K562 (cell line): ENCODE measurements at regions not wholly inside any gene's neighbourhood (a gene's known extent, or its start where the extent isn't known, plus 50 kb on each side); places are given as distances from the start of the nearest gene placed in this dataset.

Experiments
- ATAC-seq: fragments of 200-7000 bp; cut with Tn5 transposase; 3 replicates; pipeline ENCODE4 v1.9.1; 2020; ENCODE audit warnings: moderate library complexity
- BruUV-seq: library from RNA; stranded (reverse); fragments of 400-500 nt; replicated peaks from 2 replicates; lab custom pipeline; 2021; lab: Mats Ljungman, UMichigan
- CTCF ChIA-PET: fragments of 300-600 bp; formaldehyde crosslinking; extraction: SDS; loops from one replicate; lab custom pipeline; 2021; ENCODE audit warnings: low intra/inter-chr PET ratio; lab: Yijun Ruan, JAX
- POLR2A ChIA-PET: fragments of 300-600, 350-650 bp; sonication (Branson Sonifier 250); formaldehyde crosslinking; extraction: SDS; loops from one replicate; lab custom pipeline; 2021; ENCODE audit warnings: antibody characterized with exemption, inconsistent platforms; lab: Yijun Ruan, JAX
- DNase-seq, 4 experiments: peaks; one replicate each; pipeline versions ENCODE4 v3.0.0 to v3.0.0-alpha.2; 2011 to 2018; ENCODE audit warnings: low spot score in 3 of 4, mixed read lengths in 3 of 4; ENCODE audit errors: extremely low read depth in 1 of 4
- FAIRE-seq: peaks from 2 replicates; lab custom pipeline; 2011; peaks lifted over from hg19 to GRCh38; lab: Jason Lieb, UNC
- H2AFZ ChIP-seq: 2 replicates; pipeline ENCODE4 v1.6.0; 2011; ENCODE audit warnings: low read depth, low read length, control low read depth, inconsistent platforms
- H3K27ac ChIP-seq: fragments of 200-600 bp; 3 replicates; pipeline ENCODE4 v1.8.0; 2011; ENCODE audit warnings: low read depth, mild to moderate bottlenecking, control low read depth, inconsistent platforms, low read length, moderate library complexity, mixed read lengths; ENCODE audit errors: extremely low read depth
- H3K27me3 ChIP-seq, 2 experiments: fragments of 300-600 bp in 1 of 2; 2 replicates in 1 of 2; 3 replicates in 1 of 2; pipeline versions ENCODE4 v1.6.0 to v1.8.0; 2011; ENCODE audit warnings: inconsistent platforms in 2 of 2, low read length in 2 of 2, mild to moderate bottlenecking in 1 of 2, mixed read lengths in 1 of 2, moderate library complexity in 1 of 2; ENCODE audit not compliant: control insufficient read depth in 2 of 2, insufficient read depth in 2 of 2
- H3K36me3 ChIP-seq: fragments of 300-600 bp; 3 replicates; pipeline ENCODE4 v1.8.0; 2011; ENCODE audit warnings: mild to moderate bottlenecking, low read length, inconsistent platforms; ENCODE audit not compliant: control insufficient read depth, insufficient read depth
- H3K4me1 ChIP-seq, 2 experiments: fragments of 200-600 bp in 1 of 2; replicated peaks in 1 of 2; 2 replicates in 1 of 2; 3 replicates in 1 of 2; pipeline versions ENCODE4 v1.5.1 to v1.8.0; 2011; ENCODE audit warnings: inconsistent platforms in 2 of 2, low read length in 2 of 2, mild to moderate bottlenecking in 1 of 2, mixed read lengths in 1 of 2, moderate library complexity in 1 of 2; ENCODE audit not compliant: control insufficient read depth in 2 of 2, insufficient read depth in 2 of 2
- H3K4me2 ChIP-seq: 2 replicates; pipeline ENCODE4 v1.6.1; 2011; ENCODE audit warnings: low read length, control low read depth, inconsistent platforms, mixed read lengths; ENCODE audit not compliant: insufficient read depth
- H3K4me3 ChIP-seq: fragments of 200-600 bp; sonication (generic), shearing (Covaris generic); 2 replicates; pipeline ENCODE4 v1.5.1; 2016; ENCODE audit warnings: control low read depth, inconsistent platforms
- H3K79me2 ChIP-seq: fragments of 200-600 bp; 3 replicates; pipeline ENCODE4 v1.8.0; 2011; ENCODE audit warnings: low read length, inconsistent platforms; ENCODE audit not compliant: control insufficient read depth, insufficient read depth
- H3K9ac ChIP-seq, 2 experiments: 2 replicates each; pipeline versions ENCODE4 v1.6.0 to v1.6.1; 2011; ENCODE audit warnings: low read depth in 2 of 2, low read length in 2 of 2, control low read depth in 1 of 2, inconsistent platforms in 1 of 2, mild to moderate bottlenecking in 1 of 2, mixed read lengths in 1 of 2; ENCODE audit not compliant: insufficient read depth in 1 of 2
- H3K9me1 ChIP-seq: one replicate; pipeline ENCODE4 v1.6.0; 2011; ENCODE audit warnings: inconsistent platforms, mild to moderate bottlenecking, low read length, moderate library complexity; ENCODE audit not compliant: control insufficient read depth, insufficient read depth
- H3K9me3 ChIP-seq: replicated peaks from 2 replicates; pipeline ENCODE4 v1.5.1; 2011; ENCODE audit warnings: low read depth, low read length, inconsistent platforms; ENCODE audit not compliant: control insufficient read depth, insufficient read depth
- H4K20me1 ChIP-seq: replicated peaks from 2 replicates; pipeline ENCODE4 v1.6.1; 2011; ENCODE audit warnings: low read length, inconsistent platforms, mixed read lengths; ENCODE audit not compliant: control insufficient read depth, insufficient read depth
- BCL6 ChIP-seq: fragments of 250-450 bp; sonication (Bioruptor Pico); IDR thresholded peaks from 2 replicates; pipeline ENCODE4 v1.4.0; 2020
- EZH2 ChIP-seq: IDR thresholded peaks from 2 replicates; pipeline ENCODE4 v1.6.1; 2012; ENCODE audit warnings: low read depth, mild to moderate bottlenecking, inconsistent platforms, low read length, borderline replicate concordance
- HDAC6 ChIP-seq: IDR thresholded peaks from 2 replicates; pipeline ENCODE4 v1.6.1; 2012; ENCODE audit warnings: low read depth, mild to moderate bottlenecking, control low read depth, inconsistent platforms, low read length, moderate library complexity
- IFI16 ChIP-seq: fragments of 250-450 bp; sonication (Bioruptor Pico); IDR thresholded peaks from 2 replicates; pipeline ENCODE4 v2.1.2; 2022; ENCODE audit warnings: mild to moderate bottlenecking, inconsistent platforms
- KLF1 ChIP-seq: fragments of 450-650 bp; IDR thresholded peaks from 2 replicates; pipeline ENCODE4 v1.6.1; 2016; ENCODE audit warnings: missing genetic modification characterization, missing compliant biosample characterization
- MAFF ChIP-seq: IDR thresholded peaks from 2 replicates; pipeline ENCODE4 v1.6.1; 2012; ENCODE audit warnings: low read length, improper control_type of control experiment
- NCOA1 ChIP-seq: fragments of 450-650 bp; IDR thresholded peaks from 2 replicates; pipeline ENCODE4 v1.6.1; 2016; ENCODE audit warnings: low read depth
- NR4A1 ChIP-seq, 2 experiments: fragments of 250-450 bp in 1 of 2; fragments of 450-650 bp in 1 of 2; sonication (Bioruptor Pico) in 1 of 2; IDR thresholded peaks; 2 replicates each; pipeline versions ENCODE4 v1.4.0 to v1.6.1; 2016 to 2020; ENCODE audit warnings: mild to moderate bottlenecking in 2 of 2, missing compliant biosample characterization in 1 of 2, missing genetic modification characterization in 1 of 2, moderate library complexity in 1 of 2
- PHB ChIP-seq: fragments of 250-450 bp; sonication (Bioruptor Pico); IDR thresholded peaks from 2 replicates; pipeline ENCODE4 v1.5.0; 2021
- POLR3G ChIP-seq: IDR thresholded peaks from 2 replicates; pipeline ENCODE4 v1.6.1; 2011; ENCODE audit not compliant: insufficient read length, insufficient replicate concordance; ENCODE audit errors: extremely low read depth
- RCOR1 ChIP-seq, 2 experiments: IDR thresholded peaks; 2 replicates each; pipeline ENCODE4 v1.6.1; 2012; ENCODE audit warnings: low read depth in 2 of 2, low read length in 2 of 2, borderline replicate concordance in 1 of 2, improper control_type of control experiment in 1 of 2
- SMARCA5 ChIP-seq: fragments of 450-650 bp; IDR thresholded peaks from 2 replicates; pipeline ENCODE4 v1.6.1; 2016
- SMC3 ChIP-seq: conservative IDR thresholded peaks from 2 replicates; pipeline ENCODE4 v1.6.1; 2011; ENCODE audit warnings: low read depth, low read length, improper control_type of control experiment; ENCODE audit not compliant: insufficient read depth
- SRF ChIP-seq, 2 experiments: fragments of 250-450, 450-650 bp in 1 of 2; sonication (Bioruptor Pico) in 1 of 2; sonication (generic) in 1 of 2; formaldehyde crosslinking; IDR thresholded peaks; 2 replicates each; pipeline versions ENCODE4 v1.5.0 to v1.5.1; 2020 to 2022; ENCODE audit warnings: mild to moderate bottlenecking in 1 of 2, missing genetic modification reagents in 1 of 2
- ZBTB1 ChIP-seq: sonication (generic); formaldehyde crosslinking; IDR thresholded peaks from 2 replicates; pipeline ENCODE4 v1.8.1; 2023; ENCODE audit warnings: missing genetic modification reagents, low read depth, mild to moderate bottlenecking, borderline replicate concordance
- WGBS: fragments of 100-300 bp; shearing (Covaris generic); methylation state at CpG from one replicate; pipeline ENCODE4 v1.1.6; 2016; ENCODE audit warnings: low coverage, mixed read lengths; ENCODE audit not compliant: insufficient coverage; ENCODE audit errors: missing lambda C conversion rate; 5-methylcytosine and 5-hydroxymethylcytosine counted together
- in situ Hi-C: fragments of 300-500 bp; cut with MboI; formaldehyde crosslinking; loops from 4 replicates; pipeline ENCODE4 v1.15.0; 2018; ENCODE audit warnings: inconsistent platforms, mixed read lengths
- intact Hi-C: fragments of 100-400 bp; cut with micrococcal nuclease; formaldehyde crosslinking; loops from 2 replicates; pipeline ENCODE4 v1.14.2; 2022
- TF ChIP-seq, protein P1 (sequence below): fragments of 450-650 bp; formaldehyde crosslinking; IDR thresholded peaks from 2 replicates; pipeline ENCODE4 v1.4.0; 2020; ENCODE audit warnings: mild to moderate bottlenecking, moderate library complexity
- TF ChIP-seq, protein P2 (sequence below): fragments of 250-450 bp; sonication (Bioruptor Pico); IDR thresholded peaks from 2 replicates; pipeline ENCODE4 v1.5.0; 2021
- TF ChIP-seq, protein P3 (sequence below): fragments of 250-450 bp; sonication (Bioruptor Pico); IDR thresholded peaks from 2 replicates; pipeline ENCODE4 v1.9.0; 2021; ENCODE audit warnings: mild to moderate bottlenecking, inconsistent platforms

DNA sequence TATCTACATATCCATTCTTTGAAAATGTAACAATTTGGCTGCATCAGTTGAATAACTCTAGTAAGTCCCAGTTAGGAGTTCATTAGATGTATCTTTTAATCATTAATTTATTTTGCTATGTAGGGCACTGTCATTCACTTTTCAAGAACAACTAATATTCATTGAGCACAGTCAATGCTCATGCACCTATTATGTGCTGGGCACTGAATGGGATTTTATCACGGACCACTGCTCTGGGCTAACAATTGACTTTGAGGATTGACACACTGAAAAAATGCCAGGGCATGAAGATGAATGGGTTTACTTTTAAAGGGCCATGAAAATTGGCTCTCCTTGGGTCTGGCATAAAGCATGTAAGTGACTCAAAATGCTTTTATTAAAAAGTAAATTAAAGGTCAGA lies 375.2 kb downstream of the PLPP3 start (continued):
- no peak for TF ChIP-seq SMARCA5
- TF ChIP-seq, all 486 proteins: peak for 0

DNA sequence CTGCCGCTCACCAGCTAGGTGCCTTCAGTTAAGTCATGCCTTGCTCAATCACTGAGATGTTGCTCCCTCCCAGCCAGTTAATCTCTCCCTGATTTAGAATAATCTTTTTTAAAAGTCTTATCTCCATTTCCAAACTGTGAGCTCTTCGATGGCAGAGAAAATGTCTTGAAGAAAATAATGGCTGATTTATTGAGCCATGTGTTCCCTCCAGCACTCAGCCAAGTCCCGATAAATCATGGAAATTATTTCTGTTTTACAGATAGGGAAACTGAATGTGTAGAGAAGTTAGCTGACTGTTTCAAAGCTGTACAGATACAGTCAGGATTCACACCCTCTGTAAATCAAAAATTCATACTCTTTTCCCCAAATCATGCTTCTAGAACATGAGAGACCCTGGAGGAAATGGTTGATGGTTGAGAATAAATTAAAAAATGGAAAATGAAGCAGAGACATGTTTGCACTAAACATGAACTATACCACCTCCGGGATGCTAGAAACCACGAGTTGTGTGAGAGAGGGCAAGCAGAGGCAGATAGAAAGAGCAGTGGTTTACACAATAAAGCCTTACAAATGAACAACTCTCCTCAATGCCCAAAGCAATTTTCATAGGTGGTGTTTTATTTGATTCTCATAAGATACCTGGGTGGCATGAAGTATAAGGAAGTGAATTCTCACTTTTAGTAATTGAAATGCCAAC lies 376.4 kb downstream of the PLPP3 start:
- H3K27ac ChIP-seq = no peak overlapping the region
- ChIA-PET CTCF (no interaction called here), POLR2A (no interaction called here)
- DNase-seq = no peak
- intact Hi-C loops = no loop called here
- no peaks in the 10 kb centered on the region for H3K27me3 ChIP-seq
- no peak for TF ChIP-seq MAFF
- no peak for TF ChIP-seq IFI16 (CRISPR knock-in tag)
- no peak for TF ChIP-seq KLF1
- TF ChIP-seq, protein P1, sequence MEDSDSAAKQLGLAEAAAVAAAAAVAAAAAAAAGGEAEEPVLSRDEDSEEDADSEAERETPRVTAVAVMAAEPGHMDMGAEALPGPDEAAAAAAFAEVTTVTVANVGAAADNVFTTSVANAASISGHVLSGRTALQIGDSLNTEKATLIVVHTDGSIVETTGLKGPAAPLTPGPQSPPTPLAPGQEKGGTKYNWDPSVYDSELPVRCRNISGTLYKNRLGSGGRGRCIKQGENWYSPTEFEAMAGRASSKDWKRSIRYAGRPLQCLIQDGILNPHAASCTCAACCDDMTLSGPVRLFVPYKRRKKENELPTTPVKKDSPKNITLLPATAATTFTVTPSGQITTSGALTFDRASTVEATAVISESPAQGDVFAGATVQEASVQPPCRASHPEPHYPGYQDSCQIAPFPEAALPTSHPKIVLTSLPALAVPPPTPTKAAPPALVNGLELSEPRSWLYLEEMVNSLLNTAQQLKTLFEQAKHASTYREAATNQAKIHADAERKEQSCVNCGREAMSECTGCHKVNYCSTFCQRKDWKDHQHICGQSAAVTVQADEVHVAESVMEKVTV = no peak
- TF ChIP-seq SMC3 = no peak
- no peak for TF ChIP-seq HDAC6
- TF ChIP-seq, protein P2, sequence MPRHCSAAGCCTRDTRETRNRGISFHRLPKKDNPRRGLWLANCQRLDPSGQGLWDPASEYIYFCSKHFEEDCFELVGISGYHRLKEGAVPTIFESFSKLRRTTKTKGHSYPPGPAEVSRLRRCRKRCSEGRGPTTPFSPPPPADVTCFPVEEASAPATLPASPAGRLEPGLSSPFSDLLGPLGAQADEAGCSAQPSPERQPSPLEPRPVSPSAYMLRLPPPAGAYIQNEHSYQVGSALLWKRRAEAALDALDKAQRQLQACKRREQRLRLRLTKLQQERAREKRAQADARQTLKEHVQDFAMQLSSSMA (CRISPR knock-in tag) = no peak
- TF ChIP-seq POLR3G = no peak
- no peak for TF ChIP-seq BCL6 (CRISPR knock-in tag)
- TF ChIP-seq PHB (CRISPR knock-in tag) = no peak
- no peak for TF ChIP-seq ZBTB1 (CRISPR knock-in tag)
- no peak for TF ChIP-seq NCOA1
- TF ChIP-seq RCOR1 (IDR thresholded peaks at IDR 0.05; ENCODE audit: borderline replicate concordance in 1 of 2, low read depth in 2 of 2, low read length in 2 of 2) = no peak
- TF ChIP-seq EZH2 = no peak
- TF ChIP-seq, protein P3, sequence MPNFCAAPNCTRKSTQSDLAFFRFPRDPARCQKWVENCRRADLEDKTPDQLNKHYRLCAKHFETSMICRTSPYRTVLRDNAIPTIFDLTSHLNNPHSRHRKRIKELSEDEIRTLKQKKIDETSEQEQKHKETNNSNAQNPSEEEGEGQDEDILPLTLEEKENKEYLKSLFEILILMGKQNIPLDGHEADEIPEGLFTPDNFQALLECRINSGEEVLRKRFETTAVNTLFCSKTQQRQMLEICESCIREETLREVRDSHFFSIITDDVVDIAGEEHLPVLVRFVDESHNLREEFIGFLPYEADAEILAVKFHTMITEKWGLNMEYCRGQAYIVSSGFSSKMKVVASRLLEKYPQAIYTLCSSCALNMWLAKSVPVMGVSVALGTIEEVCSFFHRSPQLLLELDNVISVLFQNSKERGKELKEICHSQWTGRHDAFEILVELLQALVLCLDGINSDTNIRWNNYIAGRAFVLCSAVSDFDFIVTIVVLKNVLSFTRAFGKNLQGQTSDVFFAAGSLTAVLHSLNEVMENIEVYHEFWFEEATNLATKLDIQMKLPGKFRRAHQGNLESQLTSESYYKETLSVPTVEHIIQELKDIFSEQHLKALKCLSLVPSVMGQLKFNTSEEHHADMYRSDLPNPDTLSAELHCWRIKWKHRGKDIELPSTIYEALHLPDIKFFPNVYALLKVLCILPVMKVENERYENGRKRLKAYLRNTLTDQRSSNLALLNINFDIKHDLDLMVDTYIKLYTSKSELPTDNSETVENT = no peak
- no peak for TF ChIP-seq SRF (CRISPR knock-in tag; IDR thresholded peaks at IDR 0.05)
- no peak for TF ChIP-seq NR4A1 (CRISPR knock-in tag; IDR thresholded peaks at IDR 0.05)
- TF ChIP-seq NR4A1 (tag; IDR thresholded peaks at IDR 0.05) = no peak
- H3K4me1 ChIP-seq = no peaks in the 10 kb centered on the region
- ATAC-seq = no peak
- H3K9me1 ChIP-seq = no peaks in the 10 kb centered on the region
- H3K4me2 ChIP-seq = no peak overlapping the region
- H3K9ac ChIP-seq = no peak overlapping the region
- H3K79me2 ChIP-seq = no peaks in the 10 kb centered on the region
- FAIRE-seq = no peak
- BruUV-seq = no TSS peak
- no peak overlapping the region for H3K4me3 ChIP-seq
- WGBS = 3% methylated on average over 5 of the region's 5 CpGs
- in situ Hi-C loops = no loop called here
- H3K9me3 ChIP-seq = no peaks in the 10 kb centered on the region
- no peaks in the 10 kb centered on the region for H4K20me1 ChIP-seq
- H2AFZ ChIP-seq = no peak overlapping the region
- H3K36me3 ChIP-seq = no peaks in the 10 kb centered on the region
